ENCODE measurements at regions not wholly inside any gene's neighbourhood (a gene's known extent, or its start where the extent isn't known, plus 50 kb on each side); places are given as distances from the start of the nearest gene placed in this dataset.
"Not testable (repeated sequence)": the region's sequence is repeated elsewhere in the genome, so short reads cannot be mapped to it uniquely, and the experiment has no call there.

GRCh38 chr1:244762629-244763028 lies 72.8 kb upstream of the COX20 start:
- H4K91ac ChIP-seq (ENCODE audit: low read depth, low read length) = no peak overlapping the region
- no peak overlapping the region for H3K9ac ChIP-seq (ENCODE audit: low read length)
- H2AFZ ChIP-seq (ENCODE audit: insufficient read depth, low read length, poor library complexity) = no peak overlapping the region
- WGBS (ENCODE audit: extremely low coverage, insufficient coverage, insufficient read length) = no CpG with 5 or more reads among the region's 1 CpG
- no peak overlapping the region for H3K14ac ChIP-seq (ENCODE audit: low read length)
- H2AK5ac ChIP-seq (ENCODE audit: low read length) = no peak overlapping the region
- H4K8ac ChIP-seq (ENCODE audit: low read depth, low read length) = no peak overlapping the region
- no peak overlapping the region for H3K4me2 ChIP-seq (ENCODE audit: low read length)
- H3K9me3 ChIP-seq (ENCODE audit: insufficient read depth, low read depth, low read length) = peaks cover 4% of the 10 kb centered on the region
- no peak overlapping the region for H2BK120ac ChIP-seq (ENCODE audit: insufficient read depth, low read length, poor library complexity)
- no peak overlapping the region for H2BK12ac ChIP-seq (ENCODE audit: low read length)
- no peaks in the 10 kb centered on the region for H3K79me2 ChIP-seq (ENCODE audit: control insufficient read depth, insufficient read depth, low read length, poor library complexity)
- H3K23ac ChIP-seq (ENCODE audit: low read length) = no peak overlapping the region
- H3K36me3 ChIP-seq (ENCODE audit: control insufficient read depth in 1 of 2, insufficient read depth in 2 of 2, low read length in 2 of 2) = no peaks in the 10 kb centered on the region
- H3K18ac ChIP-seq (ENCODE audit: low read length) = no peak overlapping the region
- no peak overlapping the region for H2BK5ac ChIP-seq (ENCODE audit: low read depth, low read length, poor library complexity)
- no peak overlapping the region for H3K27ac ChIP-seq (ENCODE audit: low read depth, low read length)
- no peaks in the 10 kb centered on the region for H3K79me1 ChIP-seq (ENCODE audit: low read length)
- no peak overlapping the region for H4K12ac ChIP-seq (ENCODE audit: low read depth, low read length)
- no peak overlapping the region for H3K4ac ChIP-seq (ENCODE audit: low read depth, low read length)
- H3K4me1 ChIP-seq (ENCODE audit: control insufficient read depth in 1 of 2, insufficient read depth in 2 of 2, low read length in 2 of 2) = no peaks in the 10 kb centered on the region
- no peak for DNase-seq
- H3K27me3 ChIP-seq (ENCODE audit: insufficient read depth, low read length) = no peaks in the 10 kb centered on the region
- no peak overlapping the region for H3K4me3 ChIP-seq (ENCODE audit: low read depth, low read length)

- Histone ChIP-seq H3K4me3 (ENCODE audit: low read depth, low read length) (no peak overlapping the region), H2BK120ac (ENCODE audit: insufficient read depth, low read length, poor library complexity) (no peak overlapping the region), H3K27ac (ENCODE audit: low read depth, low read length) (no peak overlapping the region), H2BK12ac (ENCODE audit: low read length) (no peak overlapping the region), H3K4me2 (ENCODE audit: low read length) (no peak overlapping the region), H2BK5ac (ENCODE audit: low read depth, low read length, poor library complexity) (no peak overlapping the region), H3K23ac (ENCODE audit: low read length) (no peak overlapping the region), H3K9me3 (ENCODE audit: insufficient read depth, low read depth, low read length) (peaks cover 5% of the 10 kb centered on the region), H3K4ac (ENCODE audit: low read depth, low read length) (no peak overlapping the region), H4K12ac (ENCODE audit: low read depth, low read length) (no peak overlapping the region), H2AK5ac (ENCODE audit: low read length) (no peak overlapping the region), H2AFZ (ENCODE audit: insufficient read depth, low read length, poor library complexity) (no peak overlapping the region), H3K79me1 (ENCODE audit: low read length) (no peaks in the 10 kb centered on the region), H4K91ac (ENCODE audit: low read depth, low read length) (no peak overlapping the region), H3K9ac (ENCODE audit: low read length) (no peak overlapping the region), H4K8ac (ENCODE audit: low read depth, low read length) (no peak overlapping the region), H3K27me3 (ENCODE audit: insufficient read depth, low read length) (no peaks in the 10 kb centered on the region), H3K36me3 (ENCODE audit: control insufficient read depth in 1 of 2, insufficient read depth in 2 of 2, low read length in 2 of 2) (no peaks in the 10 kb centered on the region), H3K79me2 (ENCODE audit: control insufficient read depth, insufficient read depth, low read length, poor library complexity) (no peaks in the 10 kb centered on the region), H3K18ac (ENCODE audit: low read length) (no peak overlapping the region), H3K14ac (ENCODE audit: low read length) (no peak overlapping the region), H3K4me1 (ENCODE audit: control insufficient read depth in 1 of 2, insufficient read depth in 2 of 2, low read length in 2 of 2) (no peaks in the 10 kb centered on the region)
- DNase-seq = no peak
- no CpG with 5 or more reads among the region's 1 CpG for whole genome bisulfite sequencing (ENCODE audit: extremely low coverage, insufficient coverage, insufficient read length)
Observed at GRCh38 chr1:244768186-244768585, 67.3 kb upstream of the COX20 start.

- no peak overlapping the region for H3K18ac ChIP-seq (ENCODE audit: low read length)
- no peak overlapping the region for H4K91ac ChIP-seq (ENCODE audit: low read depth, low read length)
- no peak overlapping the region for H2BK12ac ChIP-seq (ENCODE audit: low read length)
- H4K8ac ChIP-seq (ENCODE audit: low read depth, low read length) = no peak overlapping the region
- H3K23ac ChIP-seq (ENCODE audit: low read length) = no peak overlapping the region
- H3K4me2 ChIP-seq (ENCODE audit: low read length) = no peak overlapping the region
- H3K36me3 ChIP-seq (ENCODE audit: control insufficient read depth in 1 of 2, insufficient read depth in 2 of 2, low read length in 2 of 2) = no peaks in the 10 kb centered on the region
- no peaks in the 10 kb centered on the region for H3K27me3 ChIP-seq (ENCODE audit: insufficient read depth, low read length)
- no peaks in the 10 kb centered on the region for H3K4me1 ChIP-seq (ENCODE audit: control insufficient read depth in 1 of 2, insufficient read depth in 2 of 2, low read length in 2 of 2)
- H3K79me2 ChIP-seq (ENCODE audit: control insufficient read depth, insufficient read depth, low read length, poor library complexity) = no peaks in the 10 kb centered on the region
- no peak overlapping the region for H3K9ac ChIP-seq (ENCODE audit: low read length)
- H4K12ac ChIP-seq (ENCODE audit: low read depth, low read length) = no peak overlapping the region
- peaks cover 5% of the 10 kb centered on the region for H3K9me3 ChIP-seq (ENCODE audit: insufficient read depth, low read depth, low read length)
- H2AFZ ChIP-seq (ENCODE audit: insufficient read depth, low read length, poor library complexity) = no peak overlapping the region
- DNase-seq = no peak
- no peak overlapping the region for H3K14ac ChIP-seq (ENCODE audit: low read length)
- no peak overlapping the region for H3K4me3 ChIP-seq (ENCODE audit: low read depth, low read length)
- no peak overlapping the region for H2BK5ac ChIP-seq (ENCODE audit: low read depth, low read length, poor library complexity)
- no peak overlapping the region for H2AK5ac ChIP-seq (ENCODE audit: low read length)
- no peak overlapping the region for H3K27ac ChIP-seq (ENCODE audit: low read depth, low read length)
- H3K4ac ChIP-seq (ENCODE audit: low read depth, low read length) = no peak overlapping the region
- H3K79me1 ChIP-seq (ENCODE audit: low read length) = no peaks in the 10 kb centered on the region
- no peak overlapping the region for H2BK120ac ChIP-seq (ENCODE audit: insufficient read depth, low read length, poor library complexity)
- no CpG with 5 or more reads among the region's 5 CpGs for WGBS (ENCODE audit: extremely low coverage, insufficient coverage, insufficient read length)
Observed at GRCh38 chr1:244768804-244769203, 66.7 kb upstream of the COX20 start.

- not testable (repeated sequence) for H3K9me3 ChIP-seq (ENCODE audit: insufficient read depth, low read depth, low read length); H2BK120ac ChIP-seq (ENCODE audit: insufficient read depth, low read length, poor library complexity); H2BK12ac ChIP-seq (ENCODE audit: low read length); H3K27me3 ChIP-seq (ENCODE audit: insufficient read depth, low read length); H3K23ac ChIP-seq (ENCODE audit: low read length); H3K4me2 ChIP-seq (ENCODE audit: low read length); H2BK5ac ChIP-seq (ENCODE audit: low read depth, low read length, poor library complexity); H3K18ac ChIP-seq (ENCODE audit: low read length); H3K14ac ChIP-seq (ENCODE audit: low read length); H3K4me1 ChIP-seq (ENCODE audit: control insufficient read depth in 1 of 2, insufficient read depth in 2 of 2, low read length in 2 of 2); H3K4ac ChIP-seq (ENCODE audit: low read depth, low read length); H3K36me3 ChIP-seq (ENCODE audit: control insufficient read depth in 1 of 2, insufficient read depth in 2 of 2, low read length in 2 of 2); H2AFZ ChIP-seq (ENCODE audit: insufficient read depth, low read length, poor library complexity); H3K79me1 ChIP-seq (ENCODE audit: low read length); H3K4me3 ChIP-seq (ENCODE audit: low read depth, low read length); H3K9ac ChIP-seq (ENCODE audit: low read length); H4K91ac ChIP-seq (ENCODE audit: low read depth, low read length); H2AK5ac ChIP-seq (ENCODE audit: low read length); H3K27ac ChIP-seq (ENCODE audit: low read depth, low read length); H4K12ac ChIP-seq (ENCODE audit: low read depth, low read length); H4K8ac ChIP-seq (ENCODE audit: low read depth, low read length); H3K79me2 ChIP-seq (ENCODE audit: control insufficient read depth, insufficient read depth, low read length, poor library complexity); DNase-seq
- WGBS (ENCODE audit: extremely low coverage, insufficient coverage, insufficient read length) = no CpG with 5 or more reads among the region's 7 CpGs
Observed at GRCh38 chr1:244770556-244770955, 64.9 kb upstream of the COX20 start.
